ENCODE measurements at regions not wholly inside any gene's neighbourhood (a gene's known extent, or its start where the extent isn't known, plus 50 kb on each side); places are given as distances from the start of the nearest gene placed in this dataset.
"Not testable (repeated sequence)": the region's sequence is repeated elsewhere in the genome, so short reads cannot be mapped to it uniquely, and the experiment has no call there.

DNA sequence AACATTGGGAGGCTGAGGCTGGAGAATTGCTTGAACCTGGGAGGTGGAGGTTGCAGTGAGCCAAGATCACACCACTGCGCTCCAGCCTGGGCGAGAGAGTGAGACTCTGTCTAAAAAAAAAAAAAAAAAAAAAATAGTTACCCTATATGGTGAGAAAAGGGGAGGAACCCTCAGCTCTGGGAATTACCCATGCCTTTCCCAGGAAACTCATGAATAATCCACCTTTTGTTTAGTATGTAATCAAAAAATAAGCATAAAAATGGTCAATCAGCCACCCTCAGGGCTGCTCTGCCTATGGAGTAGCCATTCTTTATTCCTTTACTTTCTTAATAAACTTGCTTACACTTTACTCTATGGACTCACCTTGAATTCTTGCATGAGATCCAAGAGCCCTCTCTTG lies 140.4 kb downstream of the FHIP1A start:
- TF ChIP-seq, protein P1, sequence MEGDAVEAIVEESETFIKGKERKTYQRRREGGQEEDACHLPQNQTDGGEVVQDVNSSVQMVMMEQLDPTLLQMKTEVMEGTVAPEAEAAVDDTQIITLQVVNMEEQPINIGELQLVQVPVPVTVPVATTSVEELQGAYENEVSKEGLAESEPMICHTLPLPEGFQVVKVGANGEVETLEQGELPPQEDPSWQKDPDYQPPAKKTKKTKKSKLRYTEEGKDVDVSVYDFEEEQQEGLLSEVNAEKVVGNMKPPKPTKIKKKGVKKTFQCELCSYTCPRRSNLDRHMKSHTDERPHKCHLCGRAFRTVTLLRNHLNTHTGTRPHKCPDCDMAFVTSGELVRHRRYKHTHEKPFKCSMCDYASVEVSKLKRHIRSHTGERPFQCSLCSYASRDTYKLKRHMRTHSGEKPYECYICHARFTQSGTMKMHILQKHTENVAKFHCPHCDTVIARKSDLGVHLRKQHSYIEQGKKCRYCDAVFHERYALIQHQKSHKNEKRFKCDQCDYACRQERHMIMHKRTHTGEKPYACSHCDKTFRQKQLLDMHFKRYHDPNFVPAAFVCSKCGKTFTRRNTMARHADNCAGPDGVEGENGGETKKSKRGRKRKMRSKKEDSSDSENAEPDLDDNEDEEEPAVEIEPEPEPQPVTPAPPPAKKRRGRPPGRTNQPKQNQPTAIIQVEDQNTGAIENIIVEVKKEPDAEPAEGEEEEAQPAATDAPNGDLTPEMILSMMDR (IDR thresholded peaks at IDR 0.05) = not testable (repeated sequence)
- not testable (repeated sequence) for TF ChIP-seq POLR2A (IDR thresholded peaks at IDR 0.05)
